Right lobe of liver (tissue), 4 donors: ENCODE measurements at regions not wholly inside any gene's neighbourhood (a gene's known extent, or its start where the extent isn't known, plus 50 kb on each side); places are given as distances from the start of the nearest gene placed in this dataset.

Experiments
- CTCF ChIP-seq, 4 donors: fragments of 200-600 bp in 3 of 4; fragments of 450-650 bp in 1 of 4; IDR thresholded peaks; one replicate each; pipeline versions ENCODE4 v1.5.1 to v1.8.0; 2016 to 2022; ENCODE audit warnings: antibody characterized with exemption in 4 of 4, mild to moderate bottlenecking in 2 of 4
- POLR2A ChIP-seq: fragments of 450-650 bp; IDR thresholded peaks from one replicate; pipeline ENCODE4 v1.6.1; 2017; ENCODE audit warnings: antibody characterized with exemption, mild to moderate bottlenecking
- donor health status: DM: no; HTN: no; CAD: no.
- donor health status: DM: no; HTN: no; CAD: no.
- donor health status: DM: no; HTN: yes; CAD: no.

DNA sequence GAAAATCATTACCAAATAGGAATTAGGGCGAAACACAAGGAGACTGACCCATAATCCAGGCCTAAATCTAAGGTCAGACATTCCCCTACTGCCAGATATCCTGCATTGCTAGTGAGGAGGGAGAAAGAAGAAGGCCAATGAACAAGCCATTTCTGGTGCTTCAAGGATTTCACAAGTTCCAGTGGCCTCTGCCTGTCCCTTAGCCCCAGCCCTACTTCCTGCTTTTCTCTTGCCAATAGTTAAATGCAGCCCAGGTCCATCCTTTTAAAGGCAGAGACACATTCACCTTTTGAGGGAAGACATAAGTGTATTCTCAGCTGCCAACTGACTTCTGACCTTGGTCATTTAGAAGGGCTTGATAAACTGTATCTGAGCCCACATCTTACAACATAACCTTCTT lies 135.8 kb downstream of the ZNF621 start:
- TF ChIP-seq CTCF (IDR thresholded peaks at IDR 0.05) (no peak), POLR2A (no peak)
